ENCODE measurements at regions not wholly inside any gene's neighbourhood (a gene's known extent, or its start where the extent isn't known, plus 50 kb on each side); places are given as distances from the start of the nearest gene placed in this dataset.

DNA sequence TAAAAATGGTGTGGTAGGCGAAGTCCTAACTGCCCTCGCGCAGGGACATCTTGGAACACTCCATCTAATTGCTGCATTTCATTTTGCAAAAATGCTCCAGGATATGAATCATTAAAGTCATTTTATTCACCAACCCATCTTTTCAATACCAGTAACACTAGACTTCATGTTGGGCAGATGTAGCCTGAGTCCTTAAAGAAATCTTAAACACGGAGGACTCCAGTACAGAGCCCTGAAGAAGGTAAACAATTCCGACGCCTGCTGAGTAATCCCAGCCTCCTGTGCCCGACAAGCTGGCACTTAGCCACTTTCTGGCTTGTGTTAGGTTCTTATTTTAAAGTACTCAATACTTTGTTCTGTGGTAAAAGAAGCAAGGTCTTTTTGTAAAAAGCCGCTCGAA is 58.0 kb upstream of the IRS2 start:
- no peak for TF ChIP-seq POLR2AphosphoS5 (IDR thresholded peaks at IDR 0.05; ENCODE audit: low read depth, low read length)
- no peak; a peak in 1 of 4 replicates for TF ChIP-seq EP300 (IDR thresholded peaks at IDR 0.05; ENCODE audit: borderline replicate concordance in 1 of 2, low read depth in 1 of 2, low read length in 1 of 2)
- TF ChIP-seq, protein P1, sequence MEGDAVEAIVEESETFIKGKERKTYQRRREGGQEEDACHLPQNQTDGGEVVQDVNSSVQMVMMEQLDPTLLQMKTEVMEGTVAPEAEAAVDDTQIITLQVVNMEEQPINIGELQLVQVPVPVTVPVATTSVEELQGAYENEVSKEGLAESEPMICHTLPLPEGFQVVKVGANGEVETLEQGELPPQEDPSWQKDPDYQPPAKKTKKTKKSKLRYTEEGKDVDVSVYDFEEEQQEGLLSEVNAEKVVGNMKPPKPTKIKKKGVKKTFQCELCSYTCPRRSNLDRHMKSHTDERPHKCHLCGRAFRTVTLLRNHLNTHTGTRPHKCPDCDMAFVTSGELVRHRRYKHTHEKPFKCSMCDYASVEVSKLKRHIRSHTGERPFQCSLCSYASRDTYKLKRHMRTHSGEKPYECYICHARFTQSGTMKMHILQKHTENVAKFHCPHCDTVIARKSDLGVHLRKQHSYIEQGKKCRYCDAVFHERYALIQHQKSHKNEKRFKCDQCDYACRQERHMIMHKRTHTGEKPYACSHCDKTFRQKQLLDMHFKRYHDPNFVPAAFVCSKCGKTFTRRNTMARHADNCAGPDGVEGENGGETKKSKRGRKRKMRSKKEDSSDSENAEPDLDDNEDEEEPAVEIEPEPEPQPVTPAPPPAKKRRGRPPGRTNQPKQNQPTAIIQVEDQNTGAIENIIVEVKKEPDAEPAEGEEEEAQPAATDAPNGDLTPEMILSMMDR (IDR thresholded peaks at IDR 0.05): no peak
- no peak for TF ChIP-seq RFX5 (IDR thresholded peaks at IDR 0.05; ENCODE audit: low read length)
- TF ChIP-seq EZH2phosphoT487 (IDR thresholded peaks at IDR 0.05; ENCODE audit: borderline replicate concordance, low read depth): no peak
- no peak for TF ChIP-seq SIN3A (IDR thresholded peaks at IDR 0.05; ENCODE audit: borderline replicate concordance, low read depth, low read length)
- no peak for TF ChIP-seq RAD21 (IDR thresholded peaks at IDR 0.05; ENCODE audit: low read length)
- TF ChIP-seq, protein P2, sequence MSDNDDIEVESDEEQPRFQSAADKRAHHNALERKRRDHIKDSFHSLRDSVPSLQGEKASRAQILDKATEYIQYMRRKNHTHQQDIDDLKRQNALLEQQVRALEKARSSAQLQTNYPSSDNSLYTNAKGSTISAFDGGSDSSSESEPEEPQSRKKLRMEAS (IDR thresholded peaks at IDR 0.05; ENCODE audit: low read depth): no peak
- TF ChIP-seq, protein P3, sequence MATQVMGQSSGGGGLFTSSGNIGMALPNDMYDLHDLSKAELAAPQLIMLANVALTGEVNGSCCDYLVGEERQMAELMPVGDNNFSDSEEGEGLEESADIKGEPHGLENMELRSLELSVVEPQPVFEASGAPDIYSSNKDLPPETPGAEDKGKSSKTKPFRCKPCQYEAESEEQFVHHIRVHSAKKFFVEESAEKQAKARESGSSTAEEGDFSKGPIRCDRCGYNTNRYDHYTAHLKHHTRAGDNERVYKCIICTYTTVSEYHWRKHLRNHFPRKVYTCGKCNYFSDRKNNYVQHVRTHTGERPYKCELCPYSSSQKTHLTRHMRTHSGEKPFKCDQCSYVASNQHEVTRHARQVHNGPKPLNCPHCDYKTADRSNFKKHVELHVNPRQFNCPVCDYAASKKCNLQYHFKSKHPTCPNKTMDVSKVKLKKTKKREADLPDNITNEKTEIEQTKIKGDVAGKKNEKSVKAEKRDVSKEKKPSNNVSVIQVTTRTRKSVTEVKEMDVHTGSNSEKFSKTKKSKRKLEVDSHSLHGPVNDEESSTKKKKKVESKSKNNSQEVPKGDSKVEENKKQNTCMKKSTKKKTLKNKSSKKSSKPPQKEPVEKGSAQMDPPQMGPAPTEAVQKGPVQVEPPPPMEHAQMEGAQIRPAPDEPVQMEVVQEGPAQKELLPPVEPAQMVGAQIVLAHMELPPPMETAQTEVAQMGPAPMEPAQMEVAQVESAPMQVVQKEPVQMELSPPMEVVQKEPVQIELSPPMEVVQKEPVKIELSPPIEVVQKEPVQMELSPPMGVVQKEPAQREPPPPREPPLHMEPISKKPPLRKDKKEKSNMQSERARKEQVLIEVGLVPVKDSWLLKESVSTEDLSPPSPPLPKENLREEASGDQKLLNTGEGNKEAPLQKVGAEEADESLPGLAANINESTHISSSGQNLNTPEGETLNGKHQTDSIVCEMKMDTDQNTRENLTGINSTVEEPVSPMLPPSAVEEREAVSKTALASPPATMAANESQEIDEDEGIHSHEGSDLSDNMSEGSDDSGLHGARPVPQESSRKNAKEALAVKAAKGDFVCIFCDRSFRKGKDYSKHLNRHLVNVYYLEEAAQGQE (IDR thresholded peaks at IDR 0.05; ENCODE audit: low read depth, low read length): no peak
- TF ChIP-seq, protein P4, sequence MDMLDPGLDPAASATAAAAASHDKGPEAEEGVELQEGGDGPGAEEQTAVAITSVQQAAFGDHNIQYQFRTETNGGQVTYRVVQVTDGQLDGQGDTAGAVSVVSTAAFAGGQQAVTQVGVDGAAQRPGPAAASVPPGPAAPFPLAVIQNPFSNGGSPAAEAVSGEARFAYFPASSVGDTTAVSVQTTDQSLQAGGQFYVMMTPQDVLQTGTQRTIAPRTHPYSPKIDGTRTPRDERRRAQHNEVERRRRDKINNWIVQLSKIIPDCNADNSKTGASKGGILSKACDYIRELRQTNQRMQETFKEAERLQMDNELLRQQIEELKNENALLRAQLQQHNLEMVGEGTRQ (IDR thresholded peaks at IDR 0.05; ENCODE audit: borderline replicate concordance, low read depth, low read length): no peak
